AG09309 (cell line): ENCODE measurements at regions not wholly inside any gene's neighbourhood (a gene's known extent, or its start where the extent isn't known, plus 50 kb on each side); places are given as distances from the start of the nearest gene placed in this dataset.

Experiments
- DNase-seq: peaks from one replicate; pipeline ENCODE4 v3.0.0-alpha.2; 2010; ENCODE audit warnings: low read depth
- H3K4me3 ChIP-seq: 2 replicates; pipeline ENCODE4 v1.5.1; 2011; ENCODE audit warnings: mild to moderate bottlenecking, low read depth, low read length, moderate library complexity; ENCODE audit not compliant: control insufficient read depth
- TF ChIP-seq, protein P1 (sequence below): IDR thresholded peaks from 2 replicates; pipeline ENCODE4 v1.5.1; 2011; ENCODE audit warnings: mild to moderate bottlenecking, low read depth, low read length, inconsistent platforms; ENCODE audit not compliant: insufficient read depth, control insufficient read depth; ENCODE audit errors: missing control alignments

GRCh38 chr6:145340256-145340655, 395.1 kb downstream of the EPM2A start:
- TF ChIP-seq, protein P1, sequence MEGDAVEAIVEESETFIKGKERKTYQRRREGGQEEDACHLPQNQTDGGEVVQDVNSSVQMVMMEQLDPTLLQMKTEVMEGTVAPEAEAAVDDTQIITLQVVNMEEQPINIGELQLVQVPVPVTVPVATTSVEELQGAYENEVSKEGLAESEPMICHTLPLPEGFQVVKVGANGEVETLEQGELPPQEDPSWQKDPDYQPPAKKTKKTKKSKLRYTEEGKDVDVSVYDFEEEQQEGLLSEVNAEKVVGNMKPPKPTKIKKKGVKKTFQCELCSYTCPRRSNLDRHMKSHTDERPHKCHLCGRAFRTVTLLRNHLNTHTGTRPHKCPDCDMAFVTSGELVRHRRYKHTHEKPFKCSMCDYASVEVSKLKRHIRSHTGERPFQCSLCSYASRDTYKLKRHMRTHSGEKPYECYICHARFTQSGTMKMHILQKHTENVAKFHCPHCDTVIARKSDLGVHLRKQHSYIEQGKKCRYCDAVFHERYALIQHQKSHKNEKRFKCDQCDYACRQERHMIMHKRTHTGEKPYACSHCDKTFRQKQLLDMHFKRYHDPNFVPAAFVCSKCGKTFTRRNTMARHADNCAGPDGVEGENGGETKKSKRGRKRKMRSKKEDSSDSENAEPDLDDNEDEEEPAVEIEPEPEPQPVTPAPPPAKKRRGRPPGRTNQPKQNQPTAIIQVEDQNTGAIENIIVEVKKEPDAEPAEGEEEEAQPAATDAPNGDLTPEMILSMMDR: no peak
- DNase-seq: no peak
- no peak overlapping the region for H3K4me3 ChIP-seq

DNA sequence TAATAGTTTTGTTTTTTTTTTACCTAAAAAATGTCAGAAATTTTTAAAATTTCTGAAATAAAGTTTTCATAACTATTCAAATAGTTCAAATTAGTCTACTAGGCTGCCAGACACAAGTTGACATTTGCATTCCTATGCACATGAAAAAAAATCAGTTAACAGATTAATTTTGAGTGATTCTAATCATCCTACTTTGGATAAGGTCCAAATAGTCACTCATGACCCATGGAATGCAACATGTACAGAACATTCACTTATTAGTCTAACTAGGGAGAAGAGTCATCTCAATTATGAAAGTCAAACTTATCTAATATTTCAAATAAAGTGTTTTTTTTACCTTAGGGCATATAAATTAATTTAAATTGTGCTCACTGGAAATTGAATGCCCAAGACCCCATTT, 390.2 kb downstream of the EPM2A start:
- no peak for DNase-seq
- no peak overlapping the region for H3K4me3 ChIP-seq
- TF ChIP-seq, protein P1: no peak

- no peak for DNase-seq
- TF ChIP-seq, protein P1: no peak
- H3K4me3 ChIP-seq: no peak overlapping the region
Observed at GRCh38 chr6:145347216-145347615, 388.1 kb downstream of the EPM2A start.

DNA sequence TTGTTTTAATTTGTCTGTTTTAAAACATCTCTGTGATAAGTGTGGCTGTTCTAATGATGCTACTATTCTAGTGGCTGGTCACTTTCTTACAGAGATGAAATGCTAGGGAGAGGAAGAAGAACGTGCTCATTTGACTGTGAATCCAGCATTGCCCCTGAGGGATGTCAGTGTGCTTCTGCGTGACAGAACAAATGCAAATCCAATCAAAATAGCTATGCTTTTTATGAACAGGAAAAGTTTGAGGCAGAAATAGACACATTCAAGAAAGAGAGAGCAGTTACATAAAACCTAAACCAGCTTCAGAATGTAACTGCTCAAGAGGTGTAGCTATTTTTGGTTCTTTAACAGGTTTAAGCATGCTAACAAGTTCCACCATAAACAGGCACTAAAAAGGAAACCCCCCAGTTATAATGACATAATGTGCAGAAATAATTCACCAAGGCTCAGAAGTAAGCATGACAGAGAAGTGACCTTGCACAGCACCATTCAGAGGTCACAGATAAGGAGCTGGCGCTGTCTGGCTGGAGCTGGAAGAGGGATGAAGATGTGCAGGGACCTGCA, 385.3 kb downstream of the EPM2A start:
- no peak overlapping the region for H3K4me3 ChIP-seq
- no peak for DNase-seq
- TF ChIP-seq, protein P1: no peak

- no peak for DNase-seq
- TF ChIP-seq, protein P1: no peak
- no peak overlapping the region for H3K4me3 ChIP-seq
Observed at GRCh38 chr6:145350928-145351327, 384.4 kb downstream of the EPM2A start.

DNA sequence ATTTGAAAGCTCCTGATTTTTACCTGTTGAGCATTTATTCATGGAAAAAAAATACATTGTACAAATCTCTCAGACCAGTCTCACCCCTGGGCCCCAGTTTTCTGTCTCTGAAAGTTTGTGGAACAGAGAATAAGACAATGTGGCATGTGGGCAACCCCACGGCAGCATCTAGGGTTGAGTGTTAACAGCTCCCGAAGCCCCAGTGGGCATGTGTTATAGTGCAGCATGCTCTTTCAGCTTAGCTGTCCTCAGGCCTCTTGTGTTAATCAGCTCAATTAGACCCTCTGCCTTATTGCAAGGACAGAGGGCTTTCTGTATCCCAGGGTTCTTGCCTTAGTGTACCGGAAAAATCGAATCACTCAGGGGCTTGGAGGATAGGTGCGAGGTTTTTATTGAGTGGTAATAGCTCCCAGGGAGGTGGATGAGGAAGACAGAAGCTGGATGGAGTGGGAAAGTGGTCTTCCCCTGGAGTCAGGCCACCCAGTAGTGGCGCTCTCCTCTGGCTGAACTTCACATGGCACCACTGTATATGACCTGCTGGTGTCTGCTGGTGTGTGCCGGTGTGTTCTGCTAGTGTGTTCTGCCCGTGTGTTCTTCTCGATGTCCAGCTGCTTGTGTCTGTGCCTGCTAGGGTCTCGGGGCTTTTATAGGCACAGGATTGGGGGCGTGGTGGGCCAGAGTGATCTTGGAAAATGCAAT, 382.8 kb downstream of the EPM2A start:
- TF ChIP-seq, protein P1: no peak
- DNase-seq: no peak
- no peak overlapping the region for H3K4me3 ChIP-seq
